ENCODE measurements at regions not wholly inside any gene's neighbourhood (a gene's known extent, or its start where the extent isn't known, plus 50 kb on each side); places are given as distances from the start of the nearest gene placed in this dataset.

GRCh38 chr10:33674986-33675599 lies 340.6 kb upstream of the NRP1 start:
- Histone ChIP-seq H3K4me1 (ENCODE audit: insufficient read depth, low read length) (no peaks in the 10 kb centered on the region), H3K9me3 (ENCODE audit: insufficient read depth, low read depth, low read length) (no peaks in the 10 kb centered on the region; the same call in 1 of the 2 replicates)

GRCh38 chr10:33674491-33674890 lies 340.0 kb upstream of the NRP1 start:
- no peak overlapping the region for H3K9ac ChIP-seq (ENCODE audit: low read depth, low read length)
- no peaks in the 10 kb centered on the region for H3K36me3 ChIP-seq (ENCODE audit: insufficient read depth, low read length)
- H3K27me3 ChIP-seq (ENCODE audit: insufficient read depth, low read length), result no peaks in the 10 kb centered on the region
- H3K4me1 ChIP-seq (ENCODE audit: insufficient read depth, low read length), result no peaks in the 10 kb centered on the region
- WGBS, result 100% methylated on average over 2 of the region's 2 CpGs
- H3K27ac ChIP-seq (ENCODE audit: low read depth, low read length), result no peak overlapping the region
- no peaks in the 10 kb centered on the region; the same call in 1 of the 2 replicates for H3K9me3 ChIP-seq (ENCODE audit: insufficient read depth, low read depth, low read length)
- H3K4me3 ChIP-seq (ENCODE audit: low read length), result no peak overlapping the region

More at GRCh38 chr10:33674986-33675599, 340.6 kb upstream of the NRP1 start:
- Histone ChIP-seq H3K27ac (ENCODE audit: low read depth, low read length) (no peak overlapping the region), H3K27me3 (ENCODE audit: insufficient read depth, low read length) (no peaks in the 10 kb centered on the region), H3K36me3 (ENCODE audit: insufficient read depth, low read length) (no peaks in the 10 kb centered on the region), H3K4me3 (ENCODE audit: low read length) (no peak overlapping the region), H3K9ac (ENCODE audit: low read depth, low read length) (no peak overlapping the region)
- 93% methylated on average over 10 of the region's 10 CpGs for WGBS

GRCh38 chr10:33673839-33674415 lies 339.5 kb upstream of the NRP1 start:
- Histone ChIP-seq H3K4me1 (ENCODE audit: insufficient read depth, low read length) (no peaks in the 10 kb centered on the region), H3K27me3 (ENCODE audit: insufficient read depth, low read length) (no peaks in the 10 kb centered on the region), H3K27ac (ENCODE audit: low read depth, low read length) (no peak overlapping the region), H3K4me3 (ENCODE audit: low read length) (no peak overlapping the region), H3K9me3 (ENCODE audit: insufficient read depth, low read depth, low read length) (no peaks in the 10 kb centered on the region; the same call in 1 of the 2 replicates), H3K36me3 (ENCODE audit: insufficient read depth, low read length) (no peaks in the 10 kb centered on the region), H3K9ac (ENCODE audit: low read depth, low read length) (no peak overlapping the region)
- WGBS, result 94% methylated on average over 2 of the region's 3 CpGs

- no peak overlapping the region for H3K9ac ChIP-seq (ENCODE audit: low read depth, low read length)
- no peak overlapping the region for H3K4me3 ChIP-seq (ENCODE audit: low read length)
- no peak overlapping the region for H3K27ac ChIP-seq (ENCODE audit: low read depth, low read length)
- WGBS, result 96% methylated on average over 5 of the region's 5 CpGs
- no peaks in the 10 kb centered on the region for H3K27me3 ChIP-seq (ENCODE audit: insufficient read depth, low read length)
- H3K36me3 ChIP-seq (ENCODE audit: insufficient read depth, low read length), result no peaks in the 10 kb centered on the region
- no peaks in the 10 kb centered on the region for H3K4me1 ChIP-seq (ENCODE audit: insufficient read depth, low read length)
- H3K9me3 ChIP-seq (ENCODE audit: insufficient read depth, low read depth, low read length), result no peaks in the 10 kb centered on the region
These were observed 335.4 kb upstream of the NRP1 start for GRCh38 chr10:33669904-33670303.

GRCh38 chr10:33666686-33667480 lies 332.4 kb upstream of the NRP1 start:
- 95% methylated on average over 5 of the region's 5 CpGs for WGBS
- H3K4me1 ChIP-seq (ENCODE audit: insufficient read depth, low read length), result 0 out of 2 replicates have a peak, but pooled peaks cover 3% of the 10 kb centered on the region
- H3K27me3 ChIP-seq (ENCODE audit: insufficient read depth, low read length), result no peaks in the 10 kb centered on the region
- no peaks in the 10 kb centered on the region for H3K9me3 ChIP-seq (ENCODE audit: insufficient read depth, low read depth, low read length)
- no peak overlapping the region for H3K9ac ChIP-seq (ENCODE audit: low read depth, low read length)
- H3K4me3 ChIP-seq (ENCODE audit: low read length), result no peak overlapping the region
- H3K27ac ChIP-seq (ENCODE audit: low read depth, low read length), result no peak overlapping the region
- H3K36me3 ChIP-seq (ENCODE audit: insufficient read depth, low read length), result no peaks in the 10 kb centered on the region

GRCh38 chr10:33665501-33665900 lies 331.0 kb upstream of the NRP1 start:
- no peak overlapping the region for H3K27ac ChIP-seq (ENCODE audit: low read depth, low read length)
- H3K4me1 ChIP-seq (ENCODE audit: insufficient read depth, low read length), result 0 out of 2 replicates have a peak, but pooled peaks cover 6% of the 10 kb centered on the region
- no peaks in the 10 kb centered on the region for H3K27me3 ChIP-seq (ENCODE audit: insufficient read depth, low read length)
- H3K4me3 ChIP-seq (ENCODE audit: low read length), result no peak overlapping the region
- H3K36me3 ChIP-seq (ENCODE audit: insufficient read depth, low read length), result no peaks in the 10 kb centered on the region
- no peak overlapping the region for H3K9ac ChIP-seq (ENCODE audit: low read depth, low read length)
- H3K9me3 ChIP-seq (ENCODE audit: insufficient read depth, low read depth, low read length), result no peaks in the 10 kb centered on the region

- H3K9ac ChIP-seq (ENCODE audit: low read depth, low read length), result no peak overlapping the region
- H3K36me3 ChIP-seq (ENCODE audit: insufficient read depth, low read length), result no peaks in the 10 kb centered on the region
- no peak overlapping the region for H3K4me3 ChIP-seq (ENCODE audit: low read length)
- H3K9me3 ChIP-seq (ENCODE audit: insufficient read depth, low read depth, low read length), result no peaks in the 10 kb centered on the region
- H3K27ac ChIP-seq (ENCODE audit: low read depth, low read length), result no peak overlapping the region
- WGBS, result 94% methylated on average over 3 of the region's 3 CpGs
- no peaks in the 10 kb centered on the region for H3K27me3 ChIP-seq (ENCODE audit: insufficient read depth, low read length)
- peaks cover 19% of the 10 kb centered on the region for H3K4me1 ChIP-seq (ENCODE audit: insufficient read depth, low read length)
These were observed 329.6 kb upstream of the NRP1 start for GRCh38 chr10:33664070-33664469.

GRCh38 chr10:33661580-33662336 lies 327.3 kb upstream of the NRP1 start:
- Histone ChIP-seq H3K27me3 (ENCODE audit: insufficient read depth, low read length) (no peaks in the 10 kb centered on the region), H3K4me3 (ENCODE audit: low read length) (no peak overlapping the region), H3K36me3 (ENCODE audit: insufficient read depth, low read length) (no peaks in the 10 kb centered on the region), H3K9me3 (ENCODE audit: insufficient read depth, low read depth, low read length) (no peaks in the 10 kb centered on the region), H3K4me1 (ENCODE audit: insufficient read depth, low read length) (peaks cover 24% of the 10 kb centered on the region), H3K9ac (ENCODE audit: low read depth, low read length) (no peak overlapping the region), H3K27ac (ENCODE audit: low read depth, low read length) (no peak overlapping the region)
- 81% methylated on average over 15 of the region's 15 CpGs for WGBS

GRCh38 chr10:33660329-33660728 lies 325.9 kb upstream of the NRP1 start:
- Histone ChIP-seq H3K4me1 (ENCODE audit: insufficient read depth, low read length) (peaks cover 24% of the 10 kb centered on the region), H3K27me3 (ENCODE audit: insufficient read depth, low read length) (no peaks in the 10 kb centered on the region), H3K4me3 (ENCODE audit: low read length) (no peak overlapping the region), H3K9me3 (ENCODE audit: insufficient read depth, low read depth, low read length) (no peaks in the 10 kb centered on the region), H3K27ac (ENCODE audit: low read depth, low read length) (no peak overlapping the region), H3K36me3 (ENCODE audit: insufficient read depth, low read length) (no peaks in the 10 kb centered on the region), H3K9ac (ENCODE audit: low read depth, low read length) (no peak overlapping the region)
- WGBS, result 89% methylated on average over 10 of the region's 10 CpGs

- H3K27me3 ChIP-seq (ENCODE audit: insufficient read depth, low read length), result no peaks in the 10 kb centered on the region
- H3K36me3 ChIP-seq (ENCODE audit: insufficient read depth, low read length), result no peaks in the 10 kb centered on the region
- no peak overlapping the region for H3K27ac ChIP-seq (ENCODE audit: low read depth, low read length)
- peaks cover 5% of the 10 kb centered on the region; the same call in 1 of the 2 replicates for H3K9me3 ChIP-seq (ENCODE audit: insufficient read depth, low read depth, low read length)
- peaks cover 24% of the 10 kb centered on the region for H3K4me1 ChIP-seq (ENCODE audit: insufficient read depth, low read length)
- H3K9ac ChIP-seq (ENCODE audit: low read depth, low read length), result no peak overlapping the region
- H3K4me3 ChIP-seq (ENCODE audit: low read length), result no peak overlapping the region
- whole genome bisulfite sequencing, result 96% methylated on average over 3 of the region's 3 CpGs
These were observed 323.4 kb upstream of the NRP1 start for GRCh38 chr10:33657913-33658312.
